Head of caudate nucleus (tissue), 42 donors: ENCODE measurements at regions not wholly inside any gene's neighbourhood (a gene's known extent, or its start where the extent isn't known, plus 50 kb on each side); places are given as distances from the start of the nearest gene placed in this dataset.
"Not testable (repeated sequence)": the region's sequence is repeated elsewhere in the genome, so short reads cannot be mapped to it uniquely, and the experiment has no call there.

ENCODE experiments used
- DNase-seq, 42 donors: peaks; one replicate each; pipeline versions ENCODE4 v3.0.0 to v3.0.0-alpha.2; 2020 to 2021; ENCODE audit warnings: mixed read lengths in 7 of 42
- intact Hi-C: fragments of 100-400 bp; cut with DNase I; formaldehyde crosslinking; loops from one replicate; pipeline ENCODE4 v1.15.0; 2022

DNA sequence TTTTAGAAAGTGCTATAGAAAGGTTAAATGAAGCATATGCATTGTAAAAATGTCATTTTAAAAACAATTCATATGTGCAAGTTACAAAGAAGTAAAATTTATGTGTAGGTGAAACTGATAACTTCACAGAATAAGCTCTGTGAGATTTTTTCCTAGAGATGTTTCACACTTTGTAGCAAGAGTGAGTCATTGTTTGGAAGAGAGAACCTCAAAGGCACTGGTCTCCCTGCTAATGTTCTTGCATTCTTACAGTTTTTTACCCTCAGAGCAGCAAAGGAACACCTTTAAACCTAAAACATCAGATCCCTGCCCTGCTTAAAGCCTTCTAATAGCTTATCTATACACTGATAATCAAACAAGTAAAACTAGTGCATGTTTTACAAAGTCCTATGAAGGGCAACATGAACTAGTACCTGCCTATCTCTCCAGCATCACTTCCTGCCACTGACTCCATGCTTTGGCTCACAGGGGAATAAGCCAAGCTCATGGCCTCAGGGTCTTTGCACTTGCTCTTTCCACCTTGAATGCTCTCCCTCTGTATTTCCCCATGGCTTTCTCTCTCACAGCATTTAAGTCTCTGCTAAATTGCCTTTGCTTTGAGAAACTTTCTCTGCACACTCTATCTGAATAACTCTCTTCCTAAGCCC, 997.0 kb downstream of the GATA3 start:
- intact Hi-C loops: no loop called here
- no peak for DNase-seq

DNA sequence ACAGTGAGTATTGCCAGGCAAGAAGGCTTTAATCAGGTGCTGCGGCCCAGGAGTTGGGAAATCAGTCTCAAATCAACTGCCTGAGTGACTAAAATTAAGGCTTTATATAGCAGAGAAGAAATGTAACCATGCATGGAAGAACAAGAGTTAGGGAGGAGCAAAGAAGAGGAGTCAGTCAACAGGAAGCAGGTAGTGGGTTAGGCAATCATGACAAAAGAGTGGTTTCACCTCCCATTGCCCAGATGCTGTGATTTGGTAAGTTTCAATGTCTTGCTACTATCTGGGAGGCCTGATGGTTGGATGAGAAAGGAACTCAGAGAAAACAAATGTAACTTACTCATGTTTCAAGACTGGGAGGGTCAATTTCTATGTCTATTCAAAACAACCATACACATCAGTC, 998.3 kb downstream of the GATA3 start:
- no peak for DNase-seq
- intact Hi-C loops: no loop called here

DNA sequence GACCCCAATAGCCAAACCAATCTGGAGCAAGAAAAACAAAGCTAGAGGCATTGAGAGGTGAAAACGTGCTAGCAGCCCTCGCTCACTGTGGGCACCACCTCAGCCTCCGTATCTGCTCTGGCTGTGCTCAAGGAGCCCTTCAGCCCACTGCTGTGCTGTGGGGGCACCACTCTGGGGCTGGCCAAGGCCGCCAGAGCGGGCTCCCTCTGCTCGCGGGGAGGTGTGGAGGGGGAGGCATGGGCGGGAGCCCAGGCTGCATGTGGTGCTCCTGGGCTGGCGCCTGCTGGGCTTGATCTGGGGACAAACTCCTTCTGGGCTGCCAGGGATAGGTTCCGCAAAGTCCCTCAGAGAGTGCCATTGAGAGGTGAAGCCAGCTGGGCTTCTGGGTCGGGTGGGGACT, 1002.0 kb downstream of the GATA3 start:
- DNase-seq: no peak
- intact Hi-C loops: no loop called here

DNA sequence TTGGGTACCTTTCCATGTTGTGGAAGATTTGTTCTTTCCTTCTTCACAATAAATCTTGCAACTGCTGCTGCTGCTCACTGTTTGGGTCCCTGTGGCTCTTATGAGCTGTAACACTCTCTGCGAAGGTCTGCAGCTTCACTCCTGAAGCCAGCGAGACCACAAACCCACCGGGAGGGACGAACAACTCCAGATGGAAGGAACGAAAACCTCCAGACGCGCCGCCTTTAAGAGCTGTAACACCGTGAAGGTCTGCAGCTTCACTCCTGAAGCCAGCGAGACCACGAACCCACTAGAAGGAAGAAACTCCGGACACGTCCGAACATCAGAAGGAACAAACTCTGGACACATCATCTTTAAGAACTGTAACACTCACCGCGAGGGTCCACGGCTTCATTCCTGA, 1002.8 kb downstream of the GATA3 start:
- intact Hi-C loops, DNase-seq: not testable (repeated sequence)

DNA sequence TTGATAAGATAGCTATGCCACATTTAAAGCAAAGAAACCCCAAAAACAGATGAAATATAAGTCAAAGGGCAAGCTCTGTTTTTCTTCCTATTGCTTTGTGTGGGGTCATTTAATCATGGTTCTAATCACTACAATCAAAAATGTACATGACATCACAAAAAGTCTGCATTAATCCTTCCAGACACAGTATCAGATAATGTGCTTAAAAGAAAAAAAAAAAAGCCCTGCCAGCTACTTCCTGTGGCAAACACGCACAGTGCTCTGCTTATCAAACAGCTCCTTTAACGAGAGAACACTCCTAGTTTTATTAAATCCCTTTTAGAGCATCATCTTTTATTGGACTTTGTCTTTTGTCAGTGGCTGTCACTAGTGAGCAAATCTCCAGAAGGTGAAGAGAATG, 1005.8 kb downstream of the GATA3 start:
- intact Hi-C loops: no loop called here
- no peak for DNase-seq

DNA sequence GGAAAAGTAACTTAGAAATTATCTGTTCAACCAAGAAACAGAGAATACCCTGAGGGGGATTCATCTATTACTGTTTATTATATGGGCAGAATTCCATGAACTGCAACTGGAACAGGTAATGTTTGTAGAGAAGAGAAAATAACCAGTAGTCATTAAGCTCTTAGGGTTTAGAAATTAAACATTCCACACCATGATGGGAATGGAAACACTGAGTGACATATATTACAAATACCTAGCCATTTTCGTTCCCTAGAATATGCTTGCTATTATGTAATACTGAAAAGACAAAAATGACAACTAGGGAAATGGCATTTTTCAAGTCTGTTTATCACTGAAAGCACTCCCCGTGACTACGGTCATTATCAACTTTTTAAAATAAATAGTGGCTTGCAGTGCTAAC, 1007.4 kb downstream of the GATA3 start:
- DNase-seq: no peak
- intact Hi-C loops: no loop called here

DNA sequence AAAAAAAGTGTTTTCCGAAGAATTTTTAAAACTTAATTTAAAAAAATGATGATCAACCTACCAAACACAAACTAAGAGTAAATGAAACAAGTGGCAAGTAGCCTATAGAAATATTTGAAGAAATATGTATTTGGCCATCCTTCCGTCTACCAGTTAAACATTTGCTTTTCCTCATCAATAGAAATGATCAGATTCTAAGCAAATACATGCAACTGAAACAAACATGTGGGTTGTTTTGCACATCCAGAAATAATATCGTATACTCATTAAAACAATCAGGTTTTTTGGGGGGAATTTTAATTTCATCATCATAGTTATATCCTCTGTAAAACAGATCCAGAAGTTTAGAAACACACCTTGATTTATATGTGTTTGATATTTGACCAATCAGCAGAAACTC, 1011.7 kb downstream of the GATA3 start:
- DNase-seq: no peak
- intact Hi-C loops: no loop called here

DNA sequence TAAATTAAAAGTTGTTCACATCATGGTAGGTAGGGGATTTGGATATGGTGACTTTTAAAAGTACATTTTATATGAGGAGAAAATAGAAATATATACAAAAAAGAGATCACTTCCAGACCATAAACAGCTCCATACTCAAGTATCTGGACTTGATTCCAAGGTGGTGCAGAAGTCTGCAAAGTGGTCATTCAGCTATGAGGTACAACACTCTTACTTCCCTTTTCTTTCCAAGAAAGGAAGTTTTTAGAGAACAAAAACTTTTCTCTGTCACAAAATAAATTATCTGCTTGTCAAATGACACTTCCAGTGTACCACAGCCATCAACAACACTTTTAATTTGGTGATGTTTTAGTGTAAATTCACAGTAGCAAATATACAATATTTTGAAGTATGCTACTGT, 1013.5 kb downstream of the GATA3 start:
- no peak for DNase-seq
- intact Hi-C loops: no loop called here

DNA sequence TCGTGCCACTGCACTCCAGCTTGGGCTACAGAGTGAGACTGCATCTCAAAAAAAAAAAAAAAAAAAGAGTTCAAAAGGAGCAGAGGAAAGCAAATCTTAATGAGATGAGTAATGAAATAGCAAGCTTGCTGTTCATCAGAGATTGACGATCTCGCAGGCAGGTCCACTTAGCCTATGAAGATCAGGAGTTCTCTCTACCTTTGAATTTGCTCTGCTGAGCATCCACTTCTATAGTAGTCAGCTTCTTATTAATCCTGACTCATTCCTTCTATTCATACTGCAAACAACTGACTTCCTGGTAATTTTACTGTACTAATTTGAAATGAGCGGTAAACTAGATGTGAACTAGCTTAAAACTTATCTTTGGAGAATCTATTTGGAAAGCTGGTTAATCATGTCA, 1014.6 kb downstream of the GATA3 start:
- intact Hi-C loops: no loop called here
- no peak for DNase-seq

DNA sequence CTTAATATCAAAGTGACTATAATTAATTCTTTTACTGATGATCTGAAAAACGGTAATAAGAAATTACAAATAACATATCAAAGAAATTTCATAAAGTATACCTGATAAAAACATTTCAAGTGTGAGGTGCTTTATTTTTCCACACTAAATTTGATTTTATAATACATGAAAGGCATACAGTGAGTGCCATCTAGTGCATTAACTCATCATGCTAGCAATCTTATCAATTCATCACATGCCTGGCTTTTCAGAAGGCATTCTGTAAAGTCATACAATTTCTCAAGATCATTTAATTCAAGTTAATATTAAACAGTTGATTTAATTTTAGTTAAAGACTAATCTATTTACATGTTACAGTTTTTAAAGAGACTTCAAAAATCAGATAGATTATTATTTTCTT, 1020.9 kb downstream of the GATA3 start:
- intact Hi-C loops: no loop called here
- no peak for DNase-seq

DNA sequence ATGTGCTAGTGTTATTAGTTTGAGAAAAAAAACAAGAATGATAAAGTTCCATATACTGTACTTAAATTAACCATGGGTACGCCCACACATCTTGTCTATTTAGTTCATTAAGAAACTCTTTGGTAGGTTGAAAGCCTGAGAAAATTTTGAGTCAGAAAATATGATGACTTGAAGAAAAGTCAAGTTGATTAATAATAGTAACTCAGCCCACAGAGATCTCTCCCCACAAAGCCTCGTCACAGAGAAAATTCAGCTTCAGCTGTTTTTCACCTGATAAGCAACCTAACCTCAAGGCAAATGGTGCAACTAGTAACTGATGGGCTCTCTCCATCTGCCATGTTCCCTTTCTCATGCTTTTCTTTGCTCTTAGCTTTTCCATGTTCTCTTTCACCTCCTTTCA, 1021.6 kb downstream of the GATA3 start:
- intact Hi-C loops: no loop called here
- DNase-seq: peak in 8 of 42 donors; percentile 6 to 43 (median 18)

DNA sequence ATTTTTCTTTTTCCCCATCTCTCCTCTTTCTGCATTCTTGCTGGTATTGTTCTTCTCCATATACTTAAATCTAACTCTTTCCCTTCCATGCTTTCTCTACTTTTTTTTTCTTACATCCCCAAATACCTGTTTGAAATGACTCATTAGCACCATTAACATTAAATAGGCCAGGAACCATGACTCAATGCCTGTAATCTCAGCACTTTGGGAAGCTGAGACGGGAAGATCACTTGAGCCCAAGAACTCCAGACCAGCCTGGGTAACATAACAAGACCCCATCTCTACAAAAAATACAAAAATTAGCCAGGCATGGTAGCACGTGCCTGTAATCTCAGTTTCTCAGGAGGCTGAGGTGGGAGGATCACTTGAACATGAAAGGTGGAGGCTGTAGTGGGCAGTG, 1026.8 kb downstream of the GATA3 start:
- DNase-seq: no peak
- intact Hi-C loops: no loop called here

DNA sequence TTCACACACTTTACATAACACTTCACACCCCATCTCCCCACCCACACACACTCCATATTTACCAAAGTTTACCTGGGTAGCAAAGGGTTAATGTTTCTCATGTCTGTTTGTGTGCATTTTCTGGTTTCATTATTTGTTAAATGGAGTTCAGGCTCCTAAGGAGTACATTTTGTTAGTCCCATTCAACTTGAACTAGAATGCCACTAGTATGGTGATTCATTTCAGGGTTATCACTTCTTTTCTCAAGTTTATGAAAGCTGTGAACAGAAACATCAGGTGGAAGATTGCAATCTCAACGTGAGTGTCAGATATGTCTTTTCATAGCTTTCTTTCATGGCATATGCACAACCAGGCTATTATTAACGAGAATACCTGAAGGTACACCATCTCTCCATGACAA, 1027.5 kb downstream of the GATA3 start:
- intact Hi-C loops: no loop called here
- no peak for DNase-seq

DNA sequence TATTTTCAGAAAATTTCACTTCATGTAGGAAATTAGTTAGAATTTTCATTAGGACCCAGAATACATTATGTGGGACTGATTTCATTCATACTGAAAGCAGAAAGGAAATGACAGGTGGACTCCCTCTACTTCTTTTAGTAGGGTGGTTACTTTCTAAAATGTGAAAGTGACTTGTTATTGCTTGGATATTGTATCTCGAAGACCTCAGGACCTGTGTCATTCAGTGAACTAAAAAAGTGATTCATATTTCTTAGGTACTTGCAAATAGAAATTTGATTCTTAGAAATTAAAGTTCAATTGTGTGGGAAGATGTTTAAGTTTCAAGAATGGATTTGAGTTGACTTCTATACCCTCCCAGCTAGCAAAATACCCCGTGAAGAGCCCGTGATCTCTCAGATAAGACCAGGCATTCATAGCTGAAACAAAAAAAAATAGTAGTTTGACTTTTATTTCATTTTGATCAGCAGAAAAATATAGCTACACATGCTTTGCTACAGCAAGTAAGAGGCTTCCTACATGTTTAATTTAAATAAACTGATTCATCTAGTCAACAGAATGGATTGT, 1037.1 kb downstream of the GATA3 start:
- no peak for DNase-seq
- intact Hi-C loops: no loop called here

DNA sequence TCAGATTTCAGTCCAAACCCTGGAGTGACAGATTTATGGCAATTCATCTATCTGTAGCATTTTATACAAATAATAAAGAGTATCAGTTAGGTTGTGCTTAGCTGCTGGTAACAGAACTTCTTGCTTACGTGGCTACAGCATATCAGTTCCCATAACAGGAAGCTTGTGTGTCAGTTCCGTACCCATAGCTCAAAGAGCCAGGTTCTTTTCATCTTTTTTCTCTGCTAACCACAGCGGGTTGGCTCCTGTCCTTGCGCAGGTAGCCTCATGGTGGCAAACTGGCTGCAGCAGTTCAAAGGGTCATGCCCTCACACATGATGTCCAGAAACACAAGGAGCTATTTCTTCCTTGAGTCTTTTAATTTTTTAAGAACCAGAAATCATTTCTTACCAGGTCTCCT, 1041.8 kb downstream of the GATA3 start:
- DNase-seq: no peak

DNA sequence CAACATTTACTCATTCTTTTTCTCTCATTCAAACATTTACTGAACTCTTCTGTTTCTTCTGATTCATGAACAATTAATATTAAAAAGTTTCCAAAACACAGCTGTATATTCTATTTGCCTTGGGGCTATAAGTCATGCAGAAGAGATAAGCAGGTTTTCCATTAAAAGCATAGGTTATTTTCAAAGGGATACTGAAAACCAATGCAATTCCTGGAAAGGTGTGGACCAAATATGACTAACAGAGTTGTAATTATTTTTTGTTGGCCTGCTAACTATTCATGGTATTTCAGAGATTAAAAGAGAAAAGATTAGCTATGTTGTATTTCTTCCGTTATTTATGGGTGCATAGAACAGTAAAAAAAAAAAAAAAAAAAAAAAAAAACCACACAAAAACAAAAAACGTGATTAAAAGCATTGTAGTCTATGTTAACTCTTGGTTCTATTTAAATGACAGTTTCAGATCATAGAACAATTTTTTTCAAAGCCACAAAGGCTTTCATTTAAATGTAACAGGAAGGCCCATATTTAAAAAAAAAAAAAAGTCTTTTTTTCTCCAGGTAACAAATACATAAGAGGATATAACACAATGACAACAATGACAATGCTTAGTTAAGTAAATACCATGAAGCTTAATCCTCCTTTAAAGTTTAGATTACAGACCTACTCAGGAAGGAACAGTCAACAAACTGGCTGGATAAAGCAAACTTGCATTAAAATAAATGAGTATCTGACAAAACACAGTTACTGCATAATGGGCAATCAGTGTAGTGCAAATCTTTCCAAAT, 1042.9 kb downstream of the GATA3 start:
- no peak for DNase-seq
- intact Hi-C loops: no loop called here

More for the DNA sequence above, 1041.8 kb downstream of the GATA3 start:
- intact Hi-C loops: no loop called here

DNA sequence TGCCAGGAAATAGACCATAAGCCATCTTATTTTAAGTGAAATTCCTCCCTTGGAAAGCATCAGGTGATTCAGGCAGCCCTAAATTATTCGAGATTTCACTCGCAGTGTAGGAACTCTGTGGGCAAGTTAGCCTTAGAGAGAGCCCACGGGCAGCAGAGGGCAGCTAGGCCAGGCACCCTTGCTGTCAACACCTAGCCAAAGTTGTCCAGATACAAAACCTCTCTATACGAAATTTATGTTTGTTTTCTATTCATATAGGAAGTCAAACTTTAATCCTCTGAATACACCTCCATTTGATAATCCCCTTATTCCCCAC, 1043.5 kb downstream of the GATA3 start:
- intact Hi-C loops: no loop called here
- DNase-seq: no peak

DNA sequence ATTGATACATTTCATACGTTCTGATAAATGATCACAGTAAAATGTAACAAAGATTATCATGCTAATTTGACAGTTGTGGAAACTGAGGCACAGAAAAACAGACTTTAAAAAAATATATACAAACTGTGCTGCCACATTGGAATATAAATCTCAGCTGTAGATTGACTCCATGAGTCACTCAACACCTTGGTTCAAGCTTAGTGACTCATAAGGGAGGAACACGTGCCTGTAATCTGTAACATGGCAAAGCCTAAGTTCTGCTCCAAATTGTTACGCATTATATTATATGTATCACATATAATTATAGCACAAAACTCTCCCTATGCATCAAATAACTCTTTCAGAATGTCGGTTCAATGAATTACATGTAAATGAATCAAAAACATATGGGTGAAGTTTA, 1047.5 kb downstream of the GATA3 start:
- no peak for DNase-seq
- intact Hi-C loops: no loop called here

DNA sequence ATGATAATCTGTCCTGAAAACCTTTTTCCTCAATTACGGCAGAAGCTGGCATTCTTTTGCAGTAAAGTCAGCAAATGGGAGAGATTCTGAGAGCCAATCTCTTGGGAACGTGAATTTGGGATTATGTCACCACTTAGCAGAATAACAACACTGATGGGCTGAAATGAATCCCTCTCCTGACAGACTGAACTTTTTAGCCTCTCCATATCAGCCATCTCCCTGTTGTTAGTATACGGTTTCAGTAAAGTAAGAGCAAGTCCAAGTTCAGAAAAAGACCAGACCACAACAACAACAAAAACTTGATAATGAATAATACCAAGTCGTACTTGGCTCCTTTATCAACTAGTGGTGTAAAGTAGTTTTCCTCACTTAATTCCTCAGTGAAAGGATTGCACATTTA, 1048.8 kb downstream of the GATA3 start:
- intact Hi-C loops: no loop called here
- no peak for DNase-seq

DNA sequence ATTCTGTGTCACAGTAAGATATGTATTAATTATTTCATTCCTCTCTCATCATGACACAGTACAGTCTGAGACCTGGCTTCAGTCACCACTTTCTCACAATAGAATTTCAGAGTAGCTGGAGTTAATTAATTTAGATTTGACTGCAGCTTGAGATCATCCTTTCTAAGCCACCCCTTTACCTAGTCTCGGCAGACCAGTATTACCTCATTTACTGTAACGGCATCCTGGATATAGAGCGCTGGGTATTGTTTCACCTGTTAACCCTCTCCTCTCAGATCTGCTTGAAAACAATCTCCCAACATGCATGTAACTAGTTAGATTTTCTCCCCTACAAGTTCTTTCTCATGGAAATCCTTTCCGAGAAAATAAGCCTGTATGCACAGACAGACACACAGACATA, 1057.5 kb downstream of the GATA3 start:
- intact Hi-C loops: no loop called here
- no peak for DNase-seq

DNA sequence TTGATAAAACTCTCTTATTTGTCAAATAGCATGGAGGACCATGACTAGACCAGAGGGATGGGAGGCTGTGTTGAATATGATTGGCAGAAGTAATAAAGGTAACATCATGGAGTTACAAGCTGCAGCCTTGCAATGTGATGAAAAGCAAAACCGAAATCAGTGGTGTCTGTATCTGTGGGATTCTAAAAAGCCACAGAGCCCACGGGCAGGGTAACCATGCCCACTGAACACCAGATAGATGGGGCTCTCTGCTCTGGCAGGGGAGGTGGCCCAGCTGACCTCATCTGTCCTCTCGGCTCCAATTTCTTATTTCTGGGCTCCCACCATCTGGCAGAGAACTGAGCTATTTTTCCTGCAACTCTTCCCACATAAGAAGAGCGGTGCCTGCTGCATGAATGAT, 1072.2 kb downstream of the GATA3 start:
- no peak for DNase-seq
- intact Hi-C loops: no loop called here
